Stomach (tissue), 8 donors: ENCODE measurements at regions not wholly inside any gene's neighbourhood (a gene's known extent, or its start where the extent isn't known, plus 50 kb on each side); places are given as distances from the start of the nearest gene placed in this dataset.
"Not testable (repeated sequence)": the region's sequence is repeated elsewhere in the genome, so short reads cannot be mapped to it uniquely, and the experiment has no call there.

Experiments used
- DNase-seq, 2 donors: peaks; one replicate each; pipeline versions ENCODE4 v3.0.0 to v3.0.0-alpha.2; 2013 to 2019
- H3K27ac ChIP-seq, 5 donors: fragments of 200-600 bp in 4 of 5; sonication (generic) in 4 of 5; one replicate each; pipeline ENCODE4 v1.5.1; 2013 to 2019; ENCODE audit warnings: mild to moderate bottlenecking in 1 of 5, moderate library complexity in 1 of 5
- H3K27me3 ChIP-seq, 3 donors: fragments of 200-600 bp; sonication (generic); one replicate each; pipeline ENCODE4 v1.5.1; 2017 to 2019; ENCODE audit warnings: mixed run types in 1 of 3
- H3K36me3 ChIP-seq, 4 donors: fragments of 200-600 bp; sonication (generic); 1 replicate in 3 of 4; 2 replicates in 1 of 4; pipeline ENCODE4 v1.5.1; 2016 to 2019
- H3K4me1 ChIP-seq, 4 donors: fragments of 200-600 bp; sonication (generic); one replicate each; pipeline ENCODE4 v1.5.1; 2016 to 2019
- H3K4me3 ChIP-seq, 4 donors: fragments of 200-600 bp; sonication (generic) in 3 of 4; one replicate each; pipeline ENCODE4 v1.5.1; 2016 to 2019; ENCODE audit warnings: mild to moderate bottlenecking in 1 of 4
- H3K9me3 ChIP-seq, 4 donors: fragments of 200-600 bp; sonication (generic); one replicate each; pipeline ENCODE4 v1.5.1; 2016 to 2019
- CTCF ChIP-seq, 7 experiments: fragments of 450-650 bp in 4 of 7; fragments of 200-600 bp in 3 of 7; sonication (generic) in 3 of 7; IDR thresholded peaks; one replicate each; pipeline ENCODE4 v1.5.1; 2016 to 2019; ENCODE audit warnings: antibody characterized with exemption in 7 of 7, control low read depth in 2 of 7, mild to moderate bottlenecking in 1 of 7
- EP300 ChIP-seq: sonication (generic); formaldehyde crosslinking; IDR thresholded peaks from one replicate; pipeline ENCODE4 v1.6.1; 2017; ENCODE audit warnings: antibody characterized with exemption
- POLR2A ChIP-seq, 4 donors: fragments of 450-650 bp; IDR thresholded peaks; one replicate each; pipeline ENCODE4 v1.6.1; 2016; ENCODE audit warnings: antibody characterized with exemption in 4 of 4, control low read depth in 2 of 4, mild to moderate bottlenecking in 1 of 4, moderate library complexity in 1 of 4
- POLR2AphosphoS5 ChIP-seq, 3 donors: sonication (generic); formaldehyde crosslinking; IDR thresholded peaks; one replicate each; pipeline ENCODE4 v1.6.1; 2016; ENCODE audit warnings: antibody characterized with exemption in 3 of 3
- WGBS, 5 donors: extraction: QIAGEN DNeasy Blood & Tissue Kit in 3 of 5; methylation state at CpG; one replicate each; pipeline versions ENCODE4 v1.1.5 to v1.1.7; 2013 to 2018; 5-methylcytosine and 5-hydroxymethylcytosine counted together
- intact Hi-C: fragments of 100-400 bp; cut with DNase I; formaldehyde crosslinking; loops from one replicate; pipeline ENCODE4 v1.15.1; 2023; ENCODE audit warnings: low total_unique reads
- donor health status: healthy with polysubstance abuse.
- donor health status: Bipolar disorder and iron deficiency.
- donor health status: healthy.

DNA sequence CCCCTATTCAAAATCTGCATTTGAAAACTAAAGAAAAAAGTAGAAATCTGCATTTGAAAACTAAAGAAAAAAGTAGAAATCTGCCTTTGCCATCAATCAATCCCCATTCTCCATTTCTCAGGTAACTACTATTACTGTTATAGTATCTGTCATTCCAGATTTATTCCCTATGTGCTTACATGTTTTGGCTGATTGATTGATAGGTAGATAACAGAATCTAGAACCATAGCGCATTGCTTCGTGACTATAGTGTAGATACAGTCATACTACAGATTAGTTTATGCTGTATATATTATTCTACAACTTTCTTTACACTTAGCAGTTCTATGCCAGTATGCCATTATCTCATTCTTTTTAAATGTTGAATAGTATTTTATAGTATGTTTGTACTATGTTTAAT, 163.0 kb downstream of the SIM1 start:
- TF ChIP-seq CTCF (IDR thresholded peaks at IDR 0.05) (no peak), POLR2A (IDR thresholded peaks at IDR 0.05) (no peak)
- intact Hi-C loops = no loop called here
- Histone ChIP-seq H3K27me3 (no peaks in the 10 kb centered on the region), H3K9me3 (no peaks in the 10 kb centered on the region), H3K4me1 (no peaks in the 10 kb centered on the region), H3K27ac (no peak overlapping the region), H3K4me3 (no peak overlapping the region), H3K36me3 (no peaks in the 10 kb centered on the region)
- no peak for DNase-seq
- WGBS, 5 donors = 67 to 91% (median 72%) methylated on average over 2 of the region's 2 CpGs

- H3K4me3 ChIP-seq = no peak overlapping the region
- WGBS, 5 donors = 56 to 91% (median 65%) methylated on average over 3 of the region's 3 CpGs
Measured at GRCh38 chr6:100300221-100300736, 164.4 kb downstream of the SIM1 start.

DNA sequence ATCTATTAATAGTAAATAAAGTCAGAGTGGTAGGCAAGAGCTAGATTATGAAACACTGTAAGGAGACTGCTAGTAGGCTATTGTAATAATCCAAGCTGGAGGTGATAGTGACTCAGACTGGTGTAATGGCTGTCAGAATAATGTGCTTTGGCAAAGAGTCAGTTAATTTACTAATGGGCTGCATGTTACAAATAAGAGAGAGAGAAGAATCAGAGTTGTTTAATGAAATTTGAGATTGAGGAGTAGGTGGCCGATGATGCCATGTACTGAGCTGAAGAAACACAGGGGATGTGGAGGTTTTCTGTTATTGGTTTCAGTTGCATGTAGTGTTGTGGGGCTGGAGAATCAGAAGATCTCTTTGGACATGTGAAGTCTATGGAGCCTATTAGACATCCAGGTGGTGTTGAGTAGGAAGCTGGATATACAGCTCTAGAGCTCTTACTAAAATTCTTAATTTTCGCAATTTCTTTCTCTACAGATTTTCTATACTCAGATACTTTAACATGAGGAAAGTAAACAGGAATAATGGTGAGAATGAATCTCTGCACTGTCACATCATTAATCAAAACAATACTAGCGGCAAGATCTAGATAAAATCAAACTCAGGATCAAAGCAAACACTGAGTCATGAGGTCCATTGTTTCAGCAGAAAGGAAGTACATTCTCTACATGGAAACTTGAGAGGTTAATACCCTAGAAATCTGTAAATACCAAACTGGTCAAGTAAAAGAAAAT, 167.7 kb downstream of the SIM1 start:
- DNase-seq = no peak
- intact Hi-C loops = no loop called here
- no peaks in the 10 kb centered on the region for H3K9me3 ChIP-seq
- H3K27ac ChIP-seq = no peak overlapping the region
- no peak for TF ChIP-seq POLR2AphosphoS5 (IDR thresholded peaks at IDR 0.05)
- no peak for TF ChIP-seq CTCF (IDR thresholded peaks at IDR 0.05)
- no peak for TF ChIP-seq EP300
- H3K4me3 ChIP-seq = no peak overlapping the region
- no peaks in the 10 kb centered on the region for H3K27me3 ChIP-seq
- H3K4me1 ChIP-seq = no peaks in the 10 kb centered on the region
- H3K36me3 ChIP-seq = no peaks in the 10 kb centered on the region
- 54 to 63% (median 57%) methylated on average over 3 of the region's 3 CpGs for WGBS, 5 donors

More at GRCh38 chr6:100300221-100300736, 164.4 kb downstream of the SIM1 start:
- Histone ChIP-seq H3K9me3 (no peaks in the 10 kb centered on the region), H3K4me1 (no peaks in the 10 kb centered on the region), H3K36me3 (no peaks in the 10 kb centered on the region), H3K27me3 (no peaks in the 10 kb centered on the region), H3K27ac (no peak overlapping the region)
- intact Hi-C loops = no loop called here
- no peak for DNase-seq
- TF ChIP-seq CTCF (IDR thresholded peaks at IDR 0.05) (no peak), POLR2AphosphoS5 (IDR thresholded peaks at IDR 0.05) (no peak), EP300 (no peak), POLR2A (IDR thresholded peaks at IDR 0.05) (no peak)

- H3K4me3 ChIP-seq, H3K27me3 ChIP-seq, H3K9me3 ChIP-seq, H3K36me3 ChIP-seq, DNase-seq, H3K27ac ChIP-seq, intact Hi-C loops, H3K4me1 ChIP-seq: not testable (repeated sequence)
- 94 to 99% (median 97%) methylated on average over 4 of the region's 4 CpGs for WGBS, 5 donors
Measured at GRCh38 chr6:100295172-100295571, 169.5 kb downstream of the SIM1 start.

- intact Hi-C loops = no loop called here
- no peak for DNase-seq
- H3K4me3 ChIP-seq = no peak overlapping the region
- 49 to 79% (median 63%) methylated on average over 2 of the region's 2 CpGs for WGBS, 5 donors
- no peaks in the 10 kb centered on the region for H3K4me1 ChIP-seq
- no peak overlapping the region for H3K27ac ChIP-seq
- no peaks in the 10 kb centered on the region for H3K36me3 ChIP-seq
- H3K27me3 ChIP-seq = no peaks in the 10 kb centered on the region
- TF ChIP-seq CTCF (IDR thresholded peaks at IDR 0.05) (no peak), POLR2A (IDR thresholded peaks at IDR 0.05) (no peak), EP300 (no peak)
- no peaks in the 10 kb centered on the region for H3K9me3 ChIP-seq
Measured at GRCh38 chr6:100289285-100289684, 175.4 kb downstream of the SIM1 start.
